ENCODE measurements at regions not wholly inside any gene's neighbourhood (a gene's known extent, or its start where the extent isn't known, plus 50 kb on each side); places are given as distances from the start of the nearest gene placed in this dataset.

DNA sequence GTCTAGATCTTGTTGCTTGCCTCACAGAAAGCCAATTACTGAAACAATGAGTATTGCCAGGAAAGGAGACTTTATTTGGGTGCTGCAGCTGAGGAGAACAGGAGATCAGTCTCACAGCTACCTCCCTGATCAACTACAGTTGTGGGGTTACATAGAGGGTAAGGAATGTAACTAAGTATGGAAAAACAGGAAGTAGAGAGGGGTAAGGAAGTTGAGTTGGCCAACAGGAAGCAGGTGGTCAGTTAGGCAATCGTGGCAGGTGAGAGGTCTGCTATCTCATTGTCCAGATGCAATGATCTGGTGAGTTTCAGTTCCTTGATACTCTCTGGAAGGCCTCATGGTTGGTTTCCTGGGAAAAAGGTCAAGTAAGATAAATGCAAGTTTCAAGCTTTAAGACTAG is 333.1 kb upstream of the GOT2 start:
- no peak overlapping the region for H3K27ac ChIP-seq
- TF ChIP-seq POLR2A (IDR thresholded peaks at IDR 0.05) (no peak), POLR2AphosphoS5 (IDR thresholded peaks at IDR 0.05) (peak in 1 of 3 donors; percentile 42), EP300 (IDR thresholded peaks at IDR 0.05; ENCODE audit: low read depth) (no peak)
- DNase-seq, result peak; percentile 8
- H3K4me1 ChIP-seq, result no peaks in the 10 kb centered on the region
- no peaks in the 10 kb centered on the region for H3K36me3 ChIP-seq
- WGBS, 2 donors (ENCODE audit: low coverage in 1 of 2), result 37% methylated on average over 1 of the region's 1 CpG; no CpG with 5 or more reads in 1 of the 2 donors
- H3K9me3 ChIP-seq, result peaks cover 0 to 7% of the 10 kb centered on the region in 2 donors
- in situ Hi-C loops (cut with MboI; ENCODE audit: low pct_ligation_motif_present in 1 of 4, low pct_unique_long_range_greater_than_20kb in 1 of 4, low sequenced_read_pairs in 3 of 4) (no loop called here), intact Hi-C loops (cut with DNase I; ENCODE audit: low total_unique reads) (no loop called here)
- H3K27me3 ChIP-seq, result no peaks in the 10 kb centered on the region
- no peak overlapping the region for H3K4me3 ChIP-seq

- no peaks in the 10 kb centered on the region for H3K4me1 ChIP-seq
- TF ChIP-seq POLR2AphosphoS5 (IDR thresholded peaks at IDR 0.05) (no peak), EP300 (IDR thresholded peaks at IDR 0.05; ENCODE audit: low read depth) (no peak), POLR2A (IDR thresholded peaks at IDR 0.05) (no peak)
- TF ChIP-seq, protein P1, sequence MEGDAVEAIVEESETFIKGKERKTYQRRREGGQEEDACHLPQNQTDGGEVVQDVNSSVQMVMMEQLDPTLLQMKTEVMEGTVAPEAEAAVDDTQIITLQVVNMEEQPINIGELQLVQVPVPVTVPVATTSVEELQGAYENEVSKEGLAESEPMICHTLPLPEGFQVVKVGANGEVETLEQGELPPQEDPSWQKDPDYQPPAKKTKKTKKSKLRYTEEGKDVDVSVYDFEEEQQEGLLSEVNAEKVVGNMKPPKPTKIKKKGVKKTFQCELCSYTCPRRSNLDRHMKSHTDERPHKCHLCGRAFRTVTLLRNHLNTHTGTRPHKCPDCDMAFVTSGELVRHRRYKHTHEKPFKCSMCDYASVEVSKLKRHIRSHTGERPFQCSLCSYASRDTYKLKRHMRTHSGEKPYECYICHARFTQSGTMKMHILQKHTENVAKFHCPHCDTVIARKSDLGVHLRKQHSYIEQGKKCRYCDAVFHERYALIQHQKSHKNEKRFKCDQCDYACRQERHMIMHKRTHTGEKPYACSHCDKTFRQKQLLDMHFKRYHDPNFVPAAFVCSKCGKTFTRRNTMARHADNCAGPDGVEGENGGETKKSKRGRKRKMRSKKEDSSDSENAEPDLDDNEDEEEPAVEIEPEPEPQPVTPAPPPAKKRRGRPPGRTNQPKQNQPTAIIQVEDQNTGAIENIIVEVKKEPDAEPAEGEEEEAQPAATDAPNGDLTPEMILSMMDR (IDR thresholded peaks at IDR 0.05), result no peak
- H3K36me3 ChIP-seq, result no peaks in the 10 kb centered on the region
- DNase-seq, result no peak
- intact Hi-C loops (cut with DNase I; ENCODE audit: low total_unique reads), result no loop called here
- H3K27ac ChIP-seq, result no peak overlapping the region
- H3K27me3 ChIP-seq, result no peaks in the 10 kb centered on the region
- in situ Hi-C loops (cut with MboI; ENCODE audit: low pct_ligation_motif_present in 1 of 4, low pct_unique_long_range_greater_than_20kb in 1 of 4, low sequenced_read_pairs in 3 of 4), result no loop called here
- H3K4me3 ChIP-seq, result no peak overlapping the region
- H3K9me3 ChIP-seq, result no peaks in the 10 kb centered on the region
- WGBS, 2 donors (ENCODE audit: low coverage in 1 of 2), result 67 to 84% methylated on average over 1 of the region's 1 CpG
Measured at GRCh38 chr16:59060207-59060606, 326.1 kb upstream of the GOT2 start.

DNA sequence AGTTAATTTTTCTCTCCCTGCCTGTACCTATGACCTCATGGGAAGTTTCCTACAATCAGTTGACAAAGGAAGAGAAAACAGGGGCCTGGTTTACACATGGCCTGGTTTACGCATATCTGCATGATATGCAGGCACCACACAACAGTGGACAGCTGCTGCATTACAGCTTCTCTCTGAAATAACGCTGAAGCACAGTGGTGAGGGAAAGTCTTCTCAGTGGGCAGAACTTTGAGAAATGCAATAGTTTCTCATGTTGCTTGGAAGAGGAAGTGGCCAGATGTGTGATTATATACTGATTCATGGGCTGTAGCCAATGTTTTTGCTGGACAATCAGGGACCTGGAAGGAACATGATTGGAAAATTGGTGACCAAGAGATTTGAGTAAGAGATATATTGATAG is 324.1 kb upstream of the GOT2 start:
- Histone ChIP-seq H3K36me3 (no peaks in the 10 kb centered on the region), H3K4me1 (no peaks in the 10 kb centered on the region), H3K4me3 (no peak overlapping the region), H3K27ac (no peak overlapping the region), H3K27me3 (no peaks in the 10 kb centered on the region), H3K9me3 (no peaks in the 10 kb centered on the region)
- no peak for DNase-seq
- intact Hi-C loops (cut with DNase I; ENCODE audit: low total_unique reads) (no loop called here), in situ Hi-C loops (cut with MboI; ENCODE audit: low pct_ligation_motif_present in 1 of 4, low pct_unique_long_range_greater_than_20kb in 1 of 4, low sequenced_read_pairs in 3 of 4) (loop anchor here in 1 of 4 donors (10.0 kb wide), 1 partner anchor 63 kb away; no protein-coding TSS in a partner anchor)
- TF ChIP-seq EP300 (IDR thresholded peaks at IDR 0.05; ENCODE audit: low read depth) (no peak), POLR2A (IDR thresholded peaks at IDR 0.05) (no peak), POLR2AphosphoS5 (IDR thresholded peaks at IDR 0.05) (no peak)
- TF ChIP-seq, protein P1 (IDR thresholded peaks at IDR 0.05), result no peak
- 83 to 88% methylated on average over 1 to 2 of the region's 2 CpGs for WGBS, 2 donors (ENCODE audit: low coverage in 1 of 2)

DNA sequence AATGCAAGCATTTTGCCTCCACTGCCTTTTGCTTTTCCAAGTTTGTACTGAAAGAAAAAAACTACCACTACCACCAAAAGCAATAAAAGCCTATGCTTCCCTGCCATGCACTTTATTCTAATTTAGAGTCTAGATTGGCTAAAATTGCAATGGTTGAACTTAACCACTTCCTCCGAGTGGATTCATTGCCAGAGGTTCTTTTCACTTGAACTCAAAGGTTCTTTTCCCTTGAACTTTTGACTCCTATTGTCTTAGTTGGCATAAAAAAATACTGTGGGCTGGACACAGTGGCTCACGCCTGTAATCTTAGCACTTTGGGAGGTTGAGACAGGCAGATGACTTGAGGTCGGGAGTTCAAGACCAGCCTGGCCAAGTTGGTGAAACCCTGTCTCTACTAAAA is 319.8 kb upstream of the GOT2 start:
- 53 to 57% methylated on average over 1 to 3 of the region's 3 CpGs for WGBS, 2 donors (ENCODE audit: low coverage in 1 of 2)
- in situ Hi-C loops (cut with MboI; ENCODE audit: low pct_ligation_motif_present in 1 of 4, low pct_unique_long_range_greater_than_20kb in 1 of 4, low sequenced_read_pairs in 3 of 4), result loop anchor here in 1 of 4 donors (10.0 kb wide), 1 partner anchor 59 kb away; no protein-coding TSS in a partner anchor
- no peak overlapping the region for H3K27ac ChIP-seq
- no peak overlapping the region for H3K4me3 ChIP-seq
- no peak for TF ChIP-seq POLR2A (IDR thresholded peaks at IDR 0.05)
- TF ChIP-seq, protein P1 (IDR thresholded peaks at IDR 0.05), result no peak
- TF ChIP-seq EP300 (IDR thresholded peaks at IDR 0.05; ENCODE audit: low read depth), result no peak
- no peak for TF ChIP-seq POLR2AphosphoS5 (IDR thresholded peaks at IDR 0.05)
- no peaks in the 10 kb centered on the region for H3K36me3 ChIP-seq
- intact Hi-C loops (cut with DNase I; ENCODE audit: low total_unique reads), result no loop called here
- no peaks in the 10 kb centered on the region for H3K9me3 ChIP-seq
- no peak for DNase-seq
- H3K4me1 ChIP-seq, result no peaks in the 10 kb centered on the region
- H3K27me3 ChIP-seq, result no peaks in the 10 kb centered on the region

GRCh38 chr16:59052231-59052630 is 318.1 kb upstream of the GOT2 start:
- H3K9me3 ChIP-seq, result no peaks in the 10 kb centered on the region
- H3K36me3 ChIP-seq, result no peaks in the 10 kb centered on the region
- TF ChIP-seq, protein P1 (IDR thresholded peaks at IDR 0.05), result no peak
- TF ChIP-seq POLR2AphosphoS5 (IDR thresholded peaks at IDR 0.05) (no peak), POLR2A (IDR thresholded peaks at IDR 0.05) (no peak)
- no peak overlapping the region for H3K4me3 ChIP-seq
- H3K4me1 ChIP-seq, result no peaks in the 10 kb centered on the region
- DNase-seq, result no peak
- no peaks in the 10 kb centered on the region for H3K27me3 ChIP-seq
- 71 to 86% methylated on average over 1 to 5 of the region's 5 CpGs for WGBS, 2 donors (ENCODE audit: low coverage in 1 of 2)
- in situ Hi-C loops (cut with MboI; ENCODE audit: low pct_ligation_motif_present in 1 of 4, low pct_unique_long_range_greater_than_20kb in 1 of 4, low sequenced_read_pairs in 3 of 4) (loop anchor here in 1 of 4 donors (10.0 kb wide), 1 partner anchor 57 kb away; no protein-coding TSS in a partner anchor), intact Hi-C loops (cut with DNase I; ENCODE audit: low total_unique reads) (no loop called here)
- no peak overlapping the region for H3K27ac ChIP-seq
